Activated effector memory CD4-positive, alpha-beta T cell treated with anti-CD3 and anti-CD28 coated beads, Interleukin-2, amount 50 U/mL, for 16 hours (primary cell): ENCODE measurements at regions not wholly inside any gene's neighbourhood (a gene's known extent, or its start where the extent isn't known, plus 50 kb on each side); places are given as distances from the start of the nearest gene placed in this dataset.

ENCODE experiments used
- DNase-seq: peaks from one replicate; pipeline ENCODE4 v3.0.0-alpha.2; 2020

DNA sequence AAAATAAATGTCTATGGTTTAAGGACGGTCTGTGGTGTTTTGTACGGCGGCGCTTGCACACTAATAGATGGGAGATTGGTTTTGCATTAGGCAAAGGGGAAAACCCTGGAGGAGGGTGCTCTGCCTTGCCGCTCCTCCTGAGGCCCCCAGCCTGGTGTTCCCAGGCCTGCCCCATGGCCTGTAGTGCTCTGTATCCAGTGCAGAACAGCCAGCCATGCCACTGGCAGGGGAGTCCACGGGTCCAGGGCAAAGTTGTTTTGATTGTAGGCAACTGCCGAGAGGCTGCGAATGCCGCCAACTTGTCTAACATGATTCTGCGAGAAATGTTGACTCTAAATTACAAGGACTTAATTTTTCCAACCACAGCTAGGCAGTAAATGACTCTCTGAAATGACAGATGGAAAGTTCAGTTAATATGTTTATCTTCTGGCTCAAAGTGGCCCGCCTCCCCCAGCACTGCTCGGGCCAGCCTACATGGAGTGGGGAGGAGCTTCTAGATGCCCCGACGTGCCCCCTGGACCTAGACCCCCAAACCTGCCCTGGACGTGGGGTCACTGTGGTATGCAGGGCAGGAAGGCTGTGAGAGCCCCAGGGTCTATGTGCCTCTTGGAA is 104.6 kb upstream of the GDF10 start:
- no peak for DNase-seq

DNA sequence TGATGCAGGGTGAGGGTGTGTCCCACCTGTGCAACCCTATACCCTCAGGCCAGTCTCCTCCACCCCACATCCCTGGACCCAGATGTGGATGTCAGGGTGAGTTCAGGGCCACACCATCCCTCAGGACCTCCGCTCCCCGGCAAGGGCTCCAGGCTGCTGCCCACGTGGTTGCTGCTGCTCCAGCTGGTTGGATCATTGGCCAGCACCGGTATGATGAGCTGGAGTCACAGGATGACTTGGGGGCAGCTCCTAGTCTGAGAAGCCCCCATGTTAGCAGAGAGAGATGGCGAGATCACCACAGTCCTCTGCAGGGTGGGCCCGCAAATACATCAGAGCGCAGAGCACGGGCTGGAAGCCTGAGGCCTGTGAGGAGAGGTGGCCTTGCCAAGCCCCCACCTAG is 103.3 kb upstream of the GDF10 start:
- DNase-seq: no peak

DNA sequence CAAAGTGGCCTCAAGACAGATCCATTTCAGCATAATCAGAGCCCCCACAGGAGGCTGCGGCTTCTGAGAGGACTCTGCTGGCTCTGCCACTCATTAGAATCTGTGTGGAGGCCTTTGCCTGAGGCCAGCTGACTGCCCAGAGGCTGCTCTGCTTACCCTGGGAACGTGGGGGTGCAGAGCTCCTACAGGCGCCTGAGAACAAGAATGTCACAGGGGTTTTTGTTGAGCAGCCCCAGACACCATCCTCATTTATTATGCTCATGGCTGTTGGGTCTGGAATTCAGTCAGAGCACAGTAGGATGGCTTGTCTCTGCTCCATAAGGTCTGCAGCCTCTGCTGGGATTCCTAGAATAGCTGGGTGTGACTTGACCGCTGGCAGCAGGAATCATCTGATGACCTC is 101.8 kb upstream of the GDF10 start:
- no peak for DNase-seq

DNA sequence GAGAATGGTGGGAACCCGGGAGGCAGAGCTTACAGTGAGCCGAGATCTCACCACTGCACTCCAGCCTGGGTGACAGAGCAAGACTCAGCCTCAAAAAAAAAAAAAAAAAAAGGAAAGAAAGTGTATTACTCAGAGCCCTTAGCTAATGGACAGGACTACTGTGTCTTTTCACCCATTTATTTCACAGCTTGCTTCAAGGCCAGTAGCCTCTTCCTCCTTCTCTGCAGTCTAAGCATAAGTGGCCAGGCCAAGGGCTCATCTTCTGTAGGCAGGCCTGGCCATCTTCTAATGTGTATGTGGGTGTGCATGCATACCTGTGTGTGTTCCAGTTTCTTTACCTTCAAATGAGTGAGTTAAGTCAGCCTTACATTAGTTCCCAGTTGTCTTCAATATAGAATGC is 94.8 kb upstream of the GDF10 start:
- DNase-seq: no peak

DNA sequence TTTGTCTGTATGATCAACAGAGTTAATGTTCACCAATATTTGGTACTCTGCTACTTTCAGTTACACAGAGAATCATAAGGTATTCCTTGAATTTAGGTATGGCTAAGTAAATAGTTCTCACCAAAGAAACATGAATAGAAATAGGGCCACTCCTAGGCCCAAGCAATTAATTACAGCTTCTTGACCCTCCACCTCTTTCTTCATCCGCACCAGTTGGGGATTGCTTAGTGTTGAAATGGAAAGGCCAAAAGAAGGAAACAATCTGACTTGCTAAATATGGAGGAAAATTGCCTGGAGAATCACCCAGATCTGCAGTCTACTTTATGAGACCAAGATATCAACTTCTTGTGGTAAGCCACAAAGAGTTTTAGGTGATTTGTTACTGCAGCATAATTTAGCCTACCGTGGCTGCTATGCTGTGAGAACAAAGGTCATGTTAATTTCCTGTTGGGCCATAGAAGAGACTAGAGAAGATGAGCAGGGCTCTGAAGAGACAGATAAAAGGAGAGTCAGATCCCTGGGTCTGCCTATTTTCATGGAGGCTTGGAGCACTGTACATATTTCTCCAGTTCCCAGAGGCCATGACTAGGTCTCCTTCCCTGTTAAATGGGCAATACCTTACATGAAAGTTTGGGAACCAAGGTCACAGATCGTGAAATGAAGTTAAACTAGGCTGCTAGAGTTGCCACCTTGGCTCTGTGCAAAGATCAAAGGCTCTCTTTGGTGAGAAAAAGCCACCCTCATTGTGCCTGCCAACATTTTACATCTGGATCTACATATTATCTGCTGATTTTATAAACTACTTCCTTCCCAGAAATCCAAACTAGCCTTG is 93.3 kb upstream of the GDF10 start:
- no peak for DNase-seq

DNA sequence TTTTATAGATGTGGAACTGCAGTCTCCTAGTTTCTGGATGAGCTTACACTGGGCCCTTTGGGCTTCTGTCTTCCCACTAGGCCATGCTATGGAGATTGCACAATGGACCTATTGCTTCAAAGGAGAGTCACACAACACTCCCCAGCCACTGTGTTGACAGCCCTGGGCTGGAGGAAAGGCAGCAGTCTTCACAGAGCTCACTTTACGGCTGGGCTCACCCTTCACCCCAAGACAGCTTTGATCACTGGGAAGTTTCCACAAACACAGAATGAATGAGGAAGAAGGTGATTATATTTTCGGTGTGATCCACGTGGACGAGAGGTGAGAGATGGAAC is 92.7 kb upstream of the GDF10 start:
- DNase-seq: no peak

DNA sequence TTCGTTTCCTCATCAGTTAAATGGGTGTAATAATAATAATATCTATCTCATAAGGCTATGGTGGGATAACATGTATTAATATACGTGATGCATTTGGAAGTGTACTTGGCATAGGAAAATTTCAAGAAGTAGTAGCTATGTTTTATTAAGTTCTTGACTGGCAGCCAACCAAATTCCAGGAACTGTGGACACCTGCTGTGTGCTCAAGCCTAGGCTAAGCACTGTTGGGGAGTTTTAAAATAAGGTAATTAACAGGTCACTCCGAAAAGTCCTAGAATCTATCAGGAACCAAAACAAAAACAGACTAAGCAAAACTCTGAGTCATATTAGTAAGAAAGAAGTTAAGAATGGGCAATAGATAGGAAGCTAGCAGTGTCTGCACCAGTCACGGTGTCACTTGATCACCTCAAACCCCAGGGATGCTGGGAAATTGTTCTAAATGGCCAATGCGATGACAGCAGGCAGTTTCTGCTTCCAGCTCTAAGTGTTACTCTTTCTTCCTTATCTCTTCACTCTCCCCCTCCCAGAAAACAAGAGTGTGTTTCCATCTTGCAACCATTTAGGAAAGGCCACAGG is 92.0 kb upstream of the GDF10 start:
- no peak for DNase-seq

DNA sequence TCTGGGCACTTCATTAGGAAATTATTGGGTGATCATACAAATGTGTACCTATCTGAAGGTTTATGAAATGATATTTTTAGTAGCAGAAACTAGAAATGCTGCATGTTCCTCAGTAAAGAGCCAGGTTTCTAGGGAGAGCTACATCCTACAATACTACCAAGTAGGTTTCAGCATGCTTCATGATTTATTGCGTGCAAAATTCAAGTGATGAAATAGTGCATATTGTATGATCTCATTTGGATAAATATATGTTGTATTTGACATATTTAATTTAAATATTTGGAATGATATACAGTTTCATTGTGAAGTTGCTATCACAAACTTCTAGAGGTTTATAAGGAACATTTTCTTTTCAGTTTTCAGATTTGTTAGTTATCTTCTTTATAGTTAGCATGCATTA is 90.5 kb upstream of the GDF10 start:
- DNase-seq: no peak

DNA sequence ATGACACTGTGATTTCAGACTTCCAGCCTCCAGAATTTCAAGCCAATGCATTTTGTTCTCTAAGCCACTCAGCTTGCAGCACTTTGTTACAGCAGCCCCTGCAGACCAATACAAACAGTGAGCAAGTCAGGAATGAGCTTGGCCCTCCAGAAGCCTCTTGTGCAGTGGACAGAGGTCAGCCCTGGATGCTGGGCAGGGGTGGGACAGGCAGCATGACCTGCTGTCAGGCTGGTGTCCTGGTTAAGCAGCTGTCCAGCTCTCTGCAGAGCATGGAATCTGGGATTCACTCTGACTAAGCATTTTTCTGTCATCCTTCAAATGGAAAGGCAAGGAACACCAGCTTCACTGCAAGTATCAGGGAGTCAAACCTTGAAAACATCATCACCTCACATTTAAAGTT is 85.5 kb upstream of the GDF10 start:
- no peak for DNase-seq

DNA sequence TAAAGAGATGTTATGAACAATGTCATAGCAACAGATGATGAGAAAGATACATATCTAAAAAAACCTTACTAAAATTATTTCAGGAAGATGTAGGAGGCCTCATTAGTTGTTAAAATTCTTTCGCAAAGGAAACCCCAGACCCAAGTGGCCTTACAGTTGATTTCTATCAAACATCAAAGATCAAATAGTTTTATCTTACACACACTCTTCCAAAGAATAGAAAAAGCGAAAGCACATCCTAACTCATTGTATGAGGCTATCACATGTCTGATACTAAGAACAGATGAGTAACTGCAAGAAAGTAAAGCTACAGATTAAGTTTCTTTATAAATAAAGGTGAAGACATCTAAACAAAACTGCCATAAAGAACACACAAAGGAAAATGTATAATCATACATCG is 82.9 kb upstream of the GDF10 start:
- no peak for DNase-seq

DNA sequence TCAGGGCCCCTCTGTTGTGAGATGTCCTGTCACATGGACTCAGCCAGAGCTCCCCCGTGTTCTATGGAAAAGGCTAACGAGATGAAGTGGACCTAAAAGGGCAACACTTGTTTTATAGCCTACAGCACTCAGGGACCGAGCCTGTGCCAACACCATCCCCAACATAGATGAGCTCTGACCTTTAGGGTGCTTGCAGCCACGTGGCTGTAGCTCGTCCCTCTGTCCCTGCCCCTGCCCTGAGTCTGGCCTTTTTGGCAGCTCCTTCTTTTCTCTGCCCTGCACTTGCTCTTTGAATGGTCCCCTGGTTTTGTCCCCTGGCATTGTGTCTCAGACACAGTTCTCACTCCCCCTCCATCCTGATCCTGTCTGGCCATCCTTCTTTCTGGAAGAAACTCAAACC is 81.2 kb upstream of the GDF10 start:
- no peak for DNase-seq

DNA sequence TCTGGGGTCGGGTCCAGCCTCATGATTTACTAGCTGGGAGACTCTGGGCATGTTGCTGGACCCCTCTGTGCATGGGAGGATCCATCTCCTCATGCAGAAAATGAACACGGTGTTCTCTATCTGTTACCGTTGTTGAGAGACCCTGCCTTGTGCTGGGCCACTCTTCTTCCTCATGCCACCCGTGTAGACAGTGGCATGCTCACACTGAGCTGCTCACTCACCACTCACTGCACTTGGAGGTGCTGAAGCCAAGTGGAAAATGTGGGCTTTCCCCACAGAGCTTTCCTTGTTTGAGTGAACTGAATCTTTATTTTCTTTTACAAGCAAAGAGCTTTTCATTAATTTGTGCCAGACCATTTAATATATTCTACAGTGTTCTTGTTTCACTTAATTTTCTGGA is 77.5 kb upstream of the GDF10 start:
- DNase-seq: no peak

DNA sequence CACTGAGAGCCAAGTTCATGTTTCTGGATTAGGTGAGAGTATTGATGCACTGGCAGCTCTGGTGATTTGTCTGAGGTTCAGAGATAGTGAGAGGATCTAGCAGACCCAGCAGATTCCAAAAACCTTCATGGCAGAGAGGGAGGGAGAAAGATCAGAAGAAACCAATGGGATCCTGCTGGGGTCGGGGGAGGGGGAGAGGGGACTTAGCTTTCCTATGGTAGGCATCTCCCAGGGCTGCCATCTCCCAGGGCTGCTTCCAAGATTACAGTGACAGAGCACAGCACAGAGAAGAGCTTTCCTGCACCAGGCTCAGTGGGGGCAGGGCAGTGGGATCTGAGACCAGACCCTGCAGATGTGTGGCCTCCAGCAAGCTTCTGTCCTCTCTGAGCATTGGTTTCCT is 76.8 kb upstream of the GDF10 start:
- no peak for DNase-seq

DNA sequence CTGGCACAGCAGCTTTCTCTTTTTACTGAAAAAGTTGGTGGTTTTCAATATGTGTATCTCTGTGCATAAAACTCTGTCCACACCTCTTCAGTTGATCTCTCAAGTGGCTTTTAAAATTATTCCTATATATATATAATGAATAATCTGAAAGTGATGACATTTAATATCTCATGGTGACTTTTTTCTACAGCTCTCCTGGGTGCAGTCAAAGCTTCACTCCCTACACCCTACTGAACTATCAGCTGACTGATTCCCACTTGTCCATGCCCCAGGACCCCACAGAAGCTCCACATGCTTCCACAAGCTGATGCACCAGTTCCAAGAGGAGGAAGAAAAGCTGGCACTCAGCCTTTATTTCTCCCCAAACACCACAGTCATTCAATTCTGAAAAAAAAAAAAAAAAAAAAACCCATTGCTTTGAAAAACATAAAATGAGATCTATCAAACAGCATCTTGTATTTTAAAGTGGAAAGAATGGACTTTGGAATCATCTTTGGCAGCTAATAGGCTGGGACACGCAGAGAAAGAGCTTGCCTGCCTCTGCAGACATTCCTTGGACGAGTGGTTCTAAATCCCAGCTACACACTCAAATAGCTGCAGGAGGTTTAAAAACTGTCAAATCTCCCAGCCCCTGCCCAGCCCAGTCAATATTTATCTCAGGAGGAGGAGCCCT is 75.3 kb upstream of the GDF10 start:
- no peak for DNase-seq

DNA sequence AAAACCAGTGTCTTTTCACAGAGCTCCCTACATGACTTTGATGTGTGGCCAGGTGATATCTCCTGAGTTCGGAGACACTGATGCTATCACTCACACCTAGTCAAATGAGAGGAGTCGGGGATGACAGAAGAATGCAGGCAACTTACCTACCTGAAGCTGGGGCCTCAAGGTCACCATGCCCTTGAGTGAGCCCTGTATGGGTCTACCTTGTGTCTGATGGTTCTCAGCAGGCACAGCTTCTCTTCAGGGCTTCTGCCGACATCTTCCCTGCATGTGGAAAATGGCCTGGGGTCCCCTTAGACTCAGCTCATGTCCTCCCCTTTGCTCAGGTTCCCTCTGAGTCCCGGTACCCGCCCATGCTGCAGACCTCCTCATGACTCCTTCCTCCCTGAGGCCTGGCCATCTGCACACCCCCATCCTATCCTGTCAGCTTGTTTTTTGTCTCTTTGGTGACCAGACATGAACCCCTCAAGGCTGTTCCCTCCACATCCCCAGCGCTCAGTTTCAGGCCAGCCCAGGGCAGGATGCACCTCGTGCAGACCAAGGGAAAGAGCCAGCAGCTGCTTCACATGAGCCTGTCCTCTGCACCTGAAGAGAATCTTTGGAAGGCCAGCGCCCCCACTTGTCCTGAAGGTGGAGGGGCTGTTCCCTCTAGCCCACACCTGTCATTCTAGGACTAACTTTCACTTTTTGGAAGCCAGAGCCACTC is 74.6 kb upstream of the GDF10 start:
- no peak for DNase-seq

DNA sequence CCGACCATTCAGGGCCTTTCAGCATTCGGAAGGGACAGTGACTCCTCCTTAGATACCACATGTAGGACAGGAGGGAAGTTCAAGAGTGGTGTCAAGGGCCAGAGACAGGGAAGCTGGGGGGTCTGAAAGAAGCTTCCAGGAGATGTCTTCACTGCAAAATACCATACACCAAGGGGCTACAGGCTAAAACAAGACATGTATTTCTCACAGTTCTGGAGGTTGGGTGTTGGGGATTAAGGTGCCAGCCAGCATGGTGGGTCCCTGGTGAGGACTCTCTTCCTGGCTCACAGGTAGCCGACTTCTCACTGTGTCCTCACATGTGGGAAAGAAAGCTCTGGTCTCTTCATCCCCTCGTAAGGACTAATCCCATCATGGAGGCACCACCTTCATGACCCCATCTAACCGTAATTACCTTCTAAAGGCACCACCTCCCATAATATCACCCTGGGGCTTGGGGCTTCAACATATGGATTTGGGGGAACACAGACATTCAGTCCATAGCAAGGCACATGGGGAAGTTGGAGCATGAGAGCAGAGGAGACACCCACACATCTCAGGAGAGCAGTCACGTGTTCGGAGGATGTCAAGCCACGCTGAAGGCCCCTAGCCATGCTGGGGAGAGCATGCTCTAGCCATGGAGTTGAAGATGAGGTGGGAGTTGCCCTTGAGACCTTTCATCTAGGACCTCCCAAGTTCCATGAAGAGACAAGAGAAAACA is 73.9 kb upstream of the GDF10 start:
- no peak for DNase-seq

DNA sequence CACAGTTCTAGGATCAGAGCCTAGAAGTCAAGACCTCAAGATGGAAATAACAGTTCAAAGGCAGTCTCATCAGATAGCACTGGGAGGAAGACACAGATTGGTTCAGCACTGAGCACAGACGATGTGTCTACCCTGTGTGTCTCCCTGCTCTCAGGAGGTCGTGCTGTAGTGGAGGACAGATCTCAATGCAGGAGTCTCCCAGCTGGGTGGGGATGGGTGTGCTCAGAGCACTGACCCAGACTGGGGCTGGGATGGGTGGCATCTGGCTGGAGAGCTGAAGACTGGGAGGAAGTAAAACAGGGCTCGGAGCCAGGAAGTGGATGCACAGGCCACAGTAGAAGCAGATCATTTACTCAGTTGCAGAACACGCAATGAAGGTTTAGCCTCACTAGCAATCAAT is 69.5 kb upstream of the GDF10 start:
- no peak for DNase-seq

DNA sequence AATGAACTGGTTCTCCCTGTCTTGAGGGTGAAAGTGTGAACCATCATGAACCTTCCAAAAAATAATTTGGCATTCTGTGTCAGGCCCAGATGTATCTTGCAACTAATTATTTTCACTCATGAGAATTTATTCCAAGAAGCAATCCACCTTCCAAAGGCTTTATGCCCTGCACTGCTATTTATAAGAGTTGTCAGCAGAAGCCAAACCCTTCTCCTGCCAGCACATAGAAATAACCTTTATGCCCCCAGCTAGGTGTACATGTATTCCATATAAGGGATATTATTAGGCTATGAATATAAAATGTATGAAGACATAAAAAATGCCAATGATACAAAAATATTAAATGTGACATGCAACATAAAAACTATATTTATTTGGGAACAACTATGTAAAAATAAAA is 69.0 kb upstream of the GDF10 start:
- no peak for DNase-seq

DNA sequence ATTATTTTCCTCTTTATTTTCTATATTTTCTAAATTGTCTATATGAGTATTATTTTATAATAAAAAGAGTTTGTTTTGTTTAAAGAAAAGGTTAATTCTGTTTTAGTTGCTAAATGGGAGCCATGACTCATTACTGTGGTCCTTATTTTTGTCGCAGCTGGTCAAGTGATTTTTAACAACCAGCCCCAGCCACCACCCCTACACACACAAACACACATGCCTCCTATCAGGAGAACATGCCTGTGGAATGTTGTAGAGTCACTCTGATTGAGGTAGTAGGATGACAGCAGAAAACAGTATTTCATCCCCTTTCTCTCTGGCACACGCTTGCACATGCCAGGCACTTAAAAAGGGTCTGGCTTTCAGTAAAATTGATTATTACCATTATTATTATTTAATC is 68.6 kb upstream of the GDF10 start:
- no peak for DNase-seq

DNA sequence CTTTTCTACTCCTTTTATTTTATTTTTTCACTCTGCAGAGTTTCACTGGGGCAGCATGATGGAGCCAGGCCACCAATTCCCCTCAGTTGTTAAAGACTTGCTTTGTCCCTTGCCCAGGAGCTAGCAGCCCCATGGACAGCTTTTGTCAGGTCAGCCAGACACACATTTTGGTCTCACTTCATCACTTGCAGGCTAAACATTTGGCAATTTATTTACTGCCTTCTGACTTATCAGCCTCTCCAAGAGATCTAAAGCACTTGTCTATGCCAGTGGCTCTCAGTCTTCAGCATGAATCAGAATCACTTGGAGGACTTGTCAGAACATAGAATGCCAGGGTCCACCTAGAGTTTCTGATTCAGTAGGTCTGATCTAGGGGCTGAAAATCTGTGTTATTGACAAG is 66.4 kb upstream of the GDF10 start:
- DNase-seq: no peak

DNA sequence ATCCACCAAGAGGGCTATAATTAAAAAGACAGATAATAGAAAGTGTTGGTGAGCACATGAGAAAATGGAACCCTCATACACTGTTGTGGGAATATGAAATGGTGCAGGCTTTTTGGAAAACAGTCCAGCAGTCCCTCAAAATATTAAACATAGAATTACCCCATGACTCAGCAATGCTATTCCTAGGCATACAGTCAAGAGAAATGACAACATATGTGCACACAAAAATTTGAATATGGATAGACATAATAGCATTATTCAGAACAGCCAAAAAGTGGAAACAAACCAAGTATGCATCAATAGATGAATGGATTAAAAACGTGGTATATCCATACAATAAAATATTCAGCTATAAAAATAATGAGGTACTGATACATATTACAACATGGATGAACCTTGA is 64.5 kb upstream of the GDF10 start:
- no peak for DNase-seq

DNA sequence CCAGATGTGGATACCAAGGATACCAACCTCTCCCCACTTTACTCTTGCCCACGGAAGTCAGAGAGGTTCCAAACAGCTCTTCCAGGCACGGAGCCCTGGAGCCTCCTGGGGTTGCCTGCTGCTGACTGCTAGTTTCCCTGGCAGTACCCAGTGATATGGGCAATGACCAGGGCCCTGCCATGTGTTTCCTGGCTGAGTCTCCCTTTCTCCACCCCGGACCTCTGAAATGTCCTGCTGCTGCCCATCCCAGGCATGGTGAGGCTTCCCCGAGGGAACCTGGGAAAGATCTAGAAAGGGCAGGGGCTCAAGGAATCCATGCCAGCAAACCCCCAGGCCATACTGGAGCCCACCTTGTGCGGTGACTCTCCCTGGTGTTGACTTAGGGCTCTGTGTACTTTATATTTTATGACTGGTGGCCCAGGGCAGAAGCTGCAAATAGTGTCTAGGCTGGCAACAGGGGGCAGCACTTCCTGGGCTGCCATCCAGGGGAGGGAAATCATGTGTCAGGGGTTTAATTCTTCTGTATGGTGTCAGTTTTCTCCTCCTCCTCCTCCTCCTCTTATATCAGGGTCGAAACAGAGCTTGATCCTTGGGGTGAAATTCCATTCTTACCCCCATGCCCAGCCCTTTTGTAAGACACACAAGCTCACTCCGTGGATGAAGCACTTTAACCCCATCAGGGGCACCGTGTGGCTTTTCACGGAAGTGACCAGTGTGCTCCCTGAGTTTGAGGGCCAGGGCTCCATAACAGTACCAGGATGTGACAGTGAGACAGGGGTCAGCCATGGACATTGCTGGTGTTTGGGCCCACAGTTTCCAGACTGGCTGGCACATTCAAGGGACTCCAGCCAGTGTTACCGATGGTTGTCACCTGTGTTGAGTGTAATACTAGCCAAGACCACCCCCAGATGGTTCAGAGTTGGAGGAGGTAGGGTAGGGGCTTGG is 62.4 kb upstream of the GDF10 start:
- no peak for DNase-seq
